NCI-H1436 (cell line): ENCODE measurements at regions not wholly inside any gene's neighbourhood (a gene's known extent, or its start where the extent isn't known, plus 50 kb on each side); places are given as distances from the start of the nearest gene placed in this dataset.
"Not testable (repeated sequence)": the region's sequence is repeated elsewhere in the genome, so short reads cannot be mapped to it uniquely, and the experiment has no call there.

Experiments used
- DNase-seq: peaks from one replicate; lab custom pipeline; 2025; lab: John Stamatoyannopoulos, UW

- no peak for DNase-seq
Observed at GRCh38 chr2:123816928-123817327, 208.2 kb upstream of the CNTNAP5 start.

GRCh38 chr2:123826729-123827271, 198.3 kb upstream of the CNTNAP5 start:
- no peak for DNase-seq

GRCh38 chr2:123839326-123839725, 185.8 kb upstream of the CNTNAP5 start:
- DNase-seq, result no peak

- no peak for DNase-seq
Observed at GRCh38 chr2:123840016-123840415, 185.1 kb upstream of the CNTNAP5 start.

DNA sequence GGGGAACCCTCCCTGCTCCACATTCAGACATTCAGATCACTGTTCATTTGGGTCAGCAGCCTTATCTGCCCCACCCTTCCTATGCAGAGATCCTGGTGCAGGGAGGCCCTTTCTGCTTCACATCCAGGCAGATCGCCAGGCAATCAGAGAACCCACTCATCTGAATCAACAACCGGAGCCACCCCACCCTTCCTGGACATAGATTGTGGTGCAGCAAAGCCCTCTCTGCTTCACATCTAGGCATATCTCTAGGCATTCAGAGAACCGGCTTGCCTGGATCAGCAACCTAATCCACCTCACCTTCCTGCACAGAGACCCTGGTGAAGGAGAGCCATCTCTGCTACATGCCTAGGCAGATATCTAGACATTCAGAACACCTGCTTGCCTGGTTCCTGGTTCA, 184.5 kb upstream of the CNTNAP5 start:
- DNase-seq, result no peak

DNA sequence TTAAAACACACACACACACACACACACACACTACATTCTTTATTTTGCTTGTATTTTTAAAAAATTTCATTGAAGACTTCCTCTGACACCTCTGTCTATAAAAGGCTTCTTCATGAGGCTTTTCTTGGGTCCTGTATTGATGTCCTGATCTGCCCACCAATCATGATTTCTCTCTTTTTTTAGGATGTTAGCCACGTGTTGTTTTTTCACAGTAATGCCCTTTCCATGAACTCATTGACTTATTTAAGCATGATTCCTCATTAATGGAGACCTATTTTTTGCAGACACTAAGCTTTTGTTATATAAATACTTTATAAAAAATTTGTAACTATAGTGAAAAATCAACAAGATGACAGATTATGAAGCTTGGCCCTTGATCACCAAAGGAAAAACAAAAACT, 173.8 kb upstream of the CNTNAP5 start:
- DNase-seq, result no peak

GRCh38 chr2:123853161-123853560, 171.9 kb upstream of the CNTNAP5 start:
- no peak for DNase-seq

GRCh38 chr2:123859031-123859430, 166.1 kb upstream of the CNTNAP5 start:
- not testable (repeated sequence) for DNase-seq

DNA sequence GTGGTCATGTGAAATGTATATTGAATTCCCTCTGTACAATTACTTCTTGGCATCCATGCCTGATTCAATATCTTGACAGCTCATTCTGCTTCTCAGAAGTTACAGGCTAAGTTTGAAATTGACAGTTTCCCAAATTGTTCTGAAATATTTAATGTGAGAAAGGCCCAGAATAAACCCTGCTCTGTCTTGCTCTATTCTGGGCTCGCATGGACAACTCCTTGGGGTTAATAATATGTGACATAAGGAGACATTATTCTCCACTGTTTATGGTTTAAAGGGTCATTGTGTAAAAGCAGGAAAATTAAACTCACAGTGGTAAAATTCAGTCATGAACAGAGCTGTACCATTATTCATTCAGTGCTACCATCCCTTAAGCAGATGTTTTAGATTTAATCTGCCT, 160.7 kb upstream of the CNTNAP5 start:
- DNase-seq, result no peak

- DNase-seq, result no peak
Observed at GRCh38 chr2:123870206-123870880, 154.7 kb upstream of the CNTNAP5 start.

DNA sequence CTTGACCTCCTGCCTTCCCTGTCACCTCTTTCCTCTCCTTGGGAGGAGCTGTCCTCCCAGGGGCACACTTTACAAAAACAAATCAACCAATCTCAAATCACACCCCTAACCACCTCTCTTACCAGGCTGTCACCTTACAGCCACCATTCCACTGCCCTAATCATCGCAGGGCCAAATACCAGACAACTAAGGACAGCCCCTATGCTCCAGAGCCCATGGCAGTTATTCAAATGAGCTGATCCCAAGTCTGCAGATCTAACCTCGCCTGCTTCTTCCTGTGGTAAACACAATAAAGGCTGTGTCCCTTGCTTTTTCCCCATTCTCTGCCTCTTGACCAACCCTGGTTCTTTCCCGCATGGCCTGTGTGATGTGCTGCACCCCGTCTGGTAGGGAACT, 154.2 kb upstream of the CNTNAP5 start:
- DNase-seq, result no peak

GRCh38 chr2:123890148-123890547, 134.9 kb upstream of the CNTNAP5 start:
- DNase-seq, result no peak

- DNase-seq, result no peak
Observed at GRCh38 chr2:123894167-123894566, 130.9 kb upstream of the CNTNAP5 start.

GRCh38 chr2:123895651-123896050, 129.4 kb upstream of the CNTNAP5 start:
- no peak for DNase-seq

DNA sequence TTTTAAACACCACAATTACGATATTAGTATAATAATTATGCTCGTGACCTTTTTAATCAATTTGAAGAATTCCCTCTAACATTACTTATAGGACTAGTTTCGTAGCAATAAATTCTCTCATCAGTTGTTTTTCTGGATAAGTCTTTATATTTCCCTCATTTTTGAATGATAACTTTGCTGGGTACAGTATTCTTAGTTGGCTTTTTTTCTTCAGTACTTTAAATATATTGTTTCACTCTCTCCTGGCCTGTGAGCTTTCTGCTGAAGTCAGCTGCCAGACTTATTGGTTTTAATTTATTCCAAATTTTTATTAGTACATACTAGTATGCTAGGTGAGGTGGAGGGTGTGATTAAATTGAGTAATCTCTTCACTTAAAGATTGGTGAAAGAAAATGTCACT, 123.8 kb upstream of the CNTNAP5 start:
- no peak for DNase-seq

DNA sequence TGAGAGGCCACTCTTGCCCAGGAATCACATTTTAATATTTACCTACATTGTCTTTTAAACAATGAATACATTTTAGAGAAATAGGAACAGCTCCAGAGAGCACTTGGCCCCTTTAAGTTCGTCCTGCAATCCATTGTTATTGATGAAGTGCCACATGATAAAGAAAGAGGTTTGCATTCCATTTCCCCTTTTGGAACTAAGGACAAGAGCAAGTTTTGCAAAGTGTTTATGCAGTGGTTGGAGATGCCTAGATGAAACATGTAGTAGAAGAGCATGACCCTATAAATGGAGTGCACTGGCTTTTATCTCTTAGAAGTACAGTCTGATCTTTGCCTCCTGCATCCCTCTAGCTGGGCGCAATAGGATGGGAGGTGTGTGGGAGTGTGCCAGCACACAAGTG, 118.7 kb upstream of the CNTNAP5 start:
- no peak for DNase-seq

GRCh38 chr2:123908522-123908921, 116.6 kb upstream of the CNTNAP5 start:
- DNase-seq, result no peak

DNA sequence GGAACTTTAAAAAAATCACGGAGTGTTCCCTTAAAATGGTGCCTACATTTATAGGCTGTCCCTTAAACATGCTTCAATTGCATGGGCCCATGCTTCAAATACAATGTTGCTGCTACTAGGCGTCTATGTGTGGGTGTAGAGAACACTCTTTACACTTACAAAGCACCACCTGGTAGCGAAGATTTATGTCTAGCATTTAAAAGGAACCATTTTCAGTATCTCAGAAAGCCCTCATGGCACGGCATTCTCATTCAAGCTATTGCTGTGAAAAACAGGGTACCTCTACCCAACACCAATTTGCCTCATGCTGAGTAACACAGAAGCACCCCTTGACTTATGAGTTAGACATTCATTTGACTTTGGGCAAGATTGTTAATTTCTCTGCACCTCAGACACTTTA, 112.9 kb upstream of the CNTNAP5 start:
- no peak for DNase-seq

GRCh38 chr2:123913143-123913735, 111.8 kb upstream of the CNTNAP5 start:
- no peak for DNase-seq

DNA sequence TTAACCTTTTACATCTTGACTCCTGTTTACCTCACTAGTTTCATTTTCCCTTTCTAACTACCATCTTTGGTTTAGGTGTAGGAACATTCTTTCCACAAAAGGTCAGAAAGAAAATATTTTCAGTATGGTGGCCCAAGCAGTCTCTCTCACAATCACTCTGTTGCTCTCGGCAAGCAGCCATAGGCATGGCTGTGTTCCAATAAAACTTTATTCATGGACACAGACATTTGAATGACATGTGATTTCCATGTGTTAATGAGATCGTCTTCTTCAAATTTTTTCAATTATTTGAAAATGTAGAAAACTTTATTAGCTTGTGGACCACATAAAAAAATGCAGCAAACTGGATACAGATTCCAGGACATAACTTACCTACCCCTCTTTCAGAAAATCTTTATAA, 109.7 kb upstream of the CNTNAP5 start:
- DNase-seq, result no peak

DNA sequence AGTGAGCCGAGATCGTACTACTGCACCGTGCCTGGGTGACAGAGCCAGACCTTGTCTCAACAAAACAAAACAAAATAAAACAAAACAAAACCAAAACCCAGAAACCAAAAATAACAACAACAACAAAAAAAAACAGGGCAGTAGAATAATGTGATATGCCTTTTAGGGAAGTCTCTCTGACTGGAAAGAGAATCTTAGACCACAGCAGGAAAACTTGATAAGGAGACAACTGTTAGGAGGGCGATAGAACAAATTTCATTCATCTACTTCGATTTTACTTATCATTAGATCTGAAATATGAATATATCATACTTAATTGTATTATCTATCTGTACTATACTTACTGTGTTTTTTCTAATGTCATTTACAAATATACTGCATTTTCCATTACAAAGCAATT, 109.0 kb upstream of the CNTNAP5 start:
- no peak for DNase-seq

DNA sequence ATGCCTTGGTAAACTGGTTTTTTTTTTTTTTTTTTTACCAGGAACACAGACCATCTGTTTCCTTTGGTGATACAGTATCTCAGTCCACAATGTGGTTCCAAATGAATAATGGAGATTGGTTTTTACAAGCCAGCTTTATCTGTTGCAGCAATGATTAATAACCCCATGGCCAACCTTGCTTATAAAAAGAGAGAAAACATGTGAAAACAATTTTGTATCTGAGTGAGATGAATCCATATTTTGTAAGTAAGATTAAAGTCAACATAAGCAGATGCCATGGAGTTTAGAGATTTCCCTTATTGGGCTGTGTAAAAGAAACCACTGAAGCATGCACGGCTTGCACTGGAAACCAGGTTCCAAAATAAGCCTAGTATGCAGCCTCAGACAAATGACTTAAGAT, 108.6 kb upstream of the CNTNAP5 start:
- no peak for DNase-seq

GRCh38 chr2:123917241-123917640, 107.8 kb upstream of the CNTNAP5 start:
- DNase-seq, result no peak

DNA sequence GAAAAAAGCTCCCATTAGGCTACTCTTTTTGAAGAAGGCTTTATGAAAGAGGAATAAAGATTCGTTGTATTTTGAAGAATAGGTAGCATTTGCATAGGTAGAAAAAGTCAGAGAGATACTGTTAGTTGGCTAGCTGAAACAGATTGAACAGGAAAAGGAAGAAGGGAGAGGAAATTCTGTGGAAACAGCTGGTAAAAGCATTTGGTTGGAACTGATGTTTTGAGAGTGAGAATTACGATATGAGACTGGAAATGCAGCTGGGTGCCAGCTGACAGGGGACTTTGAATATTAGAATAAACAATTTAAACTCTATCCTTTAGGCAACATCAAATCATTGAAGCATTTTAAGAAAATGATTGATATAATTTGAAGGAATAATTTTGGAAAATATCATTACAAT, 96.7 kb upstream of the CNTNAP5 start:
- no peak for DNase-seq
